ENCODE measurements at regions not wholly inside any gene's neighbourhood (a gene's known extent, or its start where the extent isn't known, plus 50 kb on each side); places are given as distances from the start of the nearest gene placed in this dataset.
A peak's percentile ranks its signal among the peaks of the same experiment; 100 is the strongest.

DNA sequence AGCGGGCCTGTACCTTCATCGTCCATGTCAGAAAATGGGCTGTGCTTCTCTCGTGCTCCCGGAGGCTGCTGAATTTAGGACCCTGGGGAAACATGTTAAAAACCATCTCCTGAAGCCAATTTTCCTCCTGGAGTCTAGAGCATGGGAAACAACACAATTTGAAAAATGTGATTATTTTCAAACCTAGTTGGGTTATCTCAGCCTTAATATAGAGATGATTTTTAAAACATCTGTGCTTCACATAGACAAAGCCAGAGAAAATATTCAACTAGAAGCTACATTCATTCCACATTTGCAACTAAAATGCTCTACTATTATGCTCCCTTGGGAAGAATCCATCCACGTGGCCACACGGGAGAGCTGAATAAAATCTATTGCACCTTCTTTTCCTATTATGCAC is 225.9 kb upstream of the TMEM72 start:
- DNase-seq, result no peak

DNA sequence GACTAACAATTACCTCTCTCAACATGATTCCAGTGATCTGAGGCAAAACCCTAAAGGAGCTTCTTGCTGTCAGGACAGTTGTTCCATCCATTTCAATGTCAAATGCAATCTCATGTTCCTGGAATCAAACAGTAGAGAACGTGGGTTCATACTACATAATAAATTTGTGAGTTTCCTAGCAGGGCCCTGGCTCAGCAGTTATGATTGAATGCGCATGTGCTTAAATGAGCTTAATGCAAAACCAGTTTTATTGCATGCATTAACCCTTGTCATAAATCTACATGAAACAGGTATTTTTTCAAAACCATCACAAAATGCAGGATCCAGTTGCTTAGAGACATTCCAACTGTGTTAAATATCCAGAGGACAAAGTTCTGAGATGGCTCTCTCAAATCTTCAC is 225.4 kb upstream of the TMEM72 start:
- no peak for DNase-seq

- DNase-seq, result no peak
Measured at GRCh38 chr10:44689368-44689767, 221.8 kb upstream of the TMEM72 start.

DNA sequence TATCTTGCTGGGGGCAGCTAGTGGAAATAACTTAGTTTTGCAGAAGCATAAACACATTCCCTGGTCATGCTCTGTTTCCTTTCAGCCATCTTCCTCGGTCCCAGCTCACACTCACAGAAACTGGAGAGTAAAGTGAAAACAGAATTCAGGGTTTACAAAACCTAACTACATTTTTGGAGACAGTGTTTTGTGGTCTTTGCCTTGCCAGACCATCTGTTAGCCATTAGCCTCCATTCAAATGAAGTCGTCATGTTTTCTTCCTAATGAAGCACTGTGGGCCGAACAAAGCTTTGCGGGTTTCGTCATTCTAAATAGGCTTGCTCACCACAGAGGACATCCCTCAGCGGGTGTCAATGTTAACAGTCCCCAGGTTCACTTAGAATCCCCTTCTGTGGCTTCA is 214.6 kb upstream of the TMEM72 start:
- peak; percentile 89 for DNase-seq

DNA sequence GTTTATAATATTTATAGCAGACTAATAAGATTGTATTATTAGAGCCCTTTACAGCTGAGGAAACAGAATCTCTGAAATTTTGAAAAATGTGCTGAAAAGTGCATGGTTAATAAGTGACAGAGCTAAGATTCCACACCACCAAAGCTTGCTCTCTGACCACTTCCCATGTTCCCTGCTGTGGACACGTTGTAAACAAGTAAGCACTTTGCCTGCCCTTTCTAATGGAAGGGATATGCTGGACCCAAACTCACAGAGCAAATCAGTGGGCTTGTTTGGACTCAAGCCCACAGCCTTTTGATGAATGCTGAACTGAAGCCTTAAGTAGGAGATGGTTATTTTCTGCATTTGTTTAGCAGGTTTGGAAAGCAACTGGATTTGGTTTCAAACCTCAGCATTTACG is 214.0 kb upstream of the TMEM72 start:
- no peak for DNase-seq

DNA sequence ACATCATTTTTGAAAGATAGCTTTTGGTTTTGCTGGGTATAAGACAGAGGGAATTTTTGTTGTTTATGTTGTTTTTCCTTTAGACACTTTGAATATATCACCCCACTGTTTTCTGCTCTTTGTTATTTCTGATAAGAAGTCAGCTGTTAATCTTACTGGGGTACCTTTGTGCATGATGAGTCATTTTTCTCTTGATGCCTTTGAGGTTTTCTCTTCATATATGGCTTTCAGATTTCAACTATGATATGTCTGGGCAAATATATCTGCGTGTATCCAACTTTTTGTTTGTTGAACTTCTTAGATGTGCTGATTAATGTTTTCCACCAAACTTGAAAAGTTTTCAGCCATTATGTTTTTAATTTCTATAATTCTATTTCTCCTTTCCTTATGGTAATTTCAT is 208.6 kb upstream of the TMEM72 start:
- no peak for DNase-seq

- no peak for DNase-seq
Measured at GRCh38 chr10:44703241-44704155, 207.6 kb upstream of the TMEM72 start.

GRCh38 chr10:44704616-44705015 is 206.5 kb upstream of the TMEM72 start:
- DNase-seq, result no peak

- DNase-seq, result no peak
Measured at GRCh38 chr10:44706745-44707144, 204.4 kb upstream of the TMEM72 start.

DNA sequence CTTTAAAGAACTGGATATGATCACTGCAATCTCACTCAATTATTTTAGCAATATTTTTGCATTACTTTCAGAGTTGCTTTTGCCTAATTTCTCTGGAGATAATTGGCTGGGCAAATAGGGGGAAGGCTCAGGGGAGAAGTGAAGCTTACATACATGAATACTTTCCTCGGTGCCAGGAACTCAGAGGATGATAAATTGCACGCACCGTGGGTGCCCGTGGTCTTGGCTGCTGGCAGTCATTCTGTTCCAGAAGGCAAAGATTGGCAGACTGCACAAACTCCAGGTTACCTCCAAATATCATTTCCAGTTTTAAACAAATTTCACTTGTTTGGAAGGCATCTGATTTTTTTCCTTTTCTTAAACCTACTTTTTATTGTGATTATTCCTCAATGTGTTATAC is 197.8 kb upstream of the TMEM72 start:
- no peak for DNase-seq

GRCh38 chr10:44714451-44714850 is 196.7 kb upstream of the TMEM72 start:
- no peak for DNase-seq

GRCh38 chr10:44715136-44715535 is 196.0 kb upstream of the TMEM72 start:
- no peak for DNase-seq

DNA sequence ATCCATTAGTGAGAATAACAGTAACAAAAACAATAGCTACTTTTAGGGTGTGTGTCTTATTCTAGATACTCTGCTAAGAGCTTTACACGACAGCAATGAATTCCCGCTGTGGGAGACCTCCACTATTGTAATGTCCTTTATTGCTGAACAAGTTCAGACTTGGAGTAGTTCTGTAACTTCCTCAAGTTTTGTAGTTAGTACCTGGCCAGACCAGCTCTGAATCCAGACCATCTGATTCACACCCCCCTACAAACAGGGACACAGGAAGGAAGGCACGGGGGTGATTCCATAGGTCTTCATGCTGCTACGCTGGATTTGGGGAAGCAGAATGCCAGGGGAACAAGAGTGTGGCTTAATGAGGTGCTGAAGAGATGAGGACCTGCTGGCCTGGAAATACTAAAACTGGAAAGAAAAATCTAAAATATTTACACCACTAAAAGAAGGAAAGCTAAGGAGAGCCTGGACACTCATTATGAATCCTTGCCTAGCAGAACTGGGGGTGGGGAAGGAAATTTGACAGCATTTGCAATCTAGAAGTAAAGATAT is 194.6 kb upstream of the TMEM72 start:
- no peak for DNase-seq

GRCh38 chr10:44723082-44723481 is 188.1 kb upstream of the TMEM72 start:
- no peak for DNase-seq

GRCh38 chr10:44723619-44724325 is 187.4 kb upstream of the TMEM72 start:
- DNase-seq, result peak; percentile 81

DNA sequence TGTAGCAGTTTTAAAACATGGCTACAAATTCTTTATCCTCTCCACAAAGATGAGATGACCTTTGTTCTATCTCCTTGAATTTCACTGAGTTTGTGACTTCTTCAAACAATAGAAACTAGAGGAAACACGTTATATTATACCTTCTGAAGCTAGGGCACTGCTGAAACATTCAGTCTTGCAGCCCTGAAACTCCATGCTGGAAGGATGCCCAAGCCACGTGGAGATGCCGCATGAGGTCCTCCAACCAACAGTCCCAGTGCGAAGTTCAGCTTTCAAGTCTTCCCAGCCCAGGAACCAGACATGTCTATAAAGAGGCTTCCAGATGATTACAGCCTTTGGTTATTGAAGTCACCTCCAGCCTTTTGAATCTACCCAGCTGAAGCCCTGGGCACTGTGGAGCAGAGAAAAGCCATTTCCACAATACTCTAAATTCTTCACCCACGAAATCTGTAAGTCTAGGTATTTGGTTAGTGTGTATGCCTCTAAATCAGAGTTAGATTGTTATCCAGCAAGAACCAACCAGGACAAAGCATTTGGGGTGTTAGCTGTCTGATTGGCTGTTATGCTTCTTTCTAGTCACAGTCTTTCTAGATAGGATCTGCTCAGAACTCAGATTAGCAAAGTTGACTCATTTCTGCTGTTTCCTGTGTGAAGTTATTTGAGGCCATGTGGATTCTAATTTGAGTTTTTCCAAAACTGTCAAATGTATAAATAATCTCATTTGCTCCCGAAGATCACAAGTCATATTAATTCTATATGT is 186.5 kb upstream of the TMEM72 start:
- no peak for DNase-seq

DNA sequence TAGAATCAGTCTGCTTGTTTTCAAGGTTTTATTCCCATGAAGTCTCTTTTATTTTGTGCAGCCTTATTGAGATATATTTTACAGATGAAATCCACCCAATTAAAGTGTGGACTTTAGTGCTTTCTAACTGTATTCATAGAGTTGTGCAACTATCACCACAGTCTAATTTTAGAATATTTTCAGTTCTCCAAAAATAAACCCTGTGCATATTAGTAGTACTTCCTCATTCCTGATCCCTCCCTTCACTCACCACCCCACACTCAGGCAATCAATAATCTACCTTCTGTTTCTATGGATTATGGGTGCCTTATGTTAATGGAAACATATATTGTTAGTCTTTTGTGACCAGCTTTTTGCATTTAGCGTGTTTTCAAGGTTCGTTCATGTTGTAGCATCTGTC is 185.7 kb upstream of the TMEM72 start:
- DNase-seq, result no peak

DNA sequence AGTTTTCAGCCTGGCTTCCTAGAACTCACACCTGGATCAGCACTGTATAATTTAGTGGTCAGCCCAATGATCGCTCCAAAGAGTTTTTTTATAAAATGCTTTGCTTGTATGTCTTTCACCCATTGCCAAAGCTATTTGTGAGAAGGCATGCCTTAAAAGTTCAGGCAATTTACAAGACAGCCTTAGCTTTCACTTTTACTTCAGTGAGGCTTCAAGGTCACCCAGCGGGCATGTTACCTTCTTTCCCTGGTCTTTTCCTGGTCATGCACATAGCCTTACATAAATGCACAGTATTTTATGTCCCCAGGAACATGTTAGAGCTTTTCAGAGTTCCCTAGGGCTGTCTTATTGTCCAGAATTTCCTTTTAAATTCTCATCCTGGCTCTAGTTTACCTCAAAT is 179.9 kb upstream of the TMEM72 start:
- no peak for DNase-seq

GRCh38 chr10:44733501-44734488 is 177.3 kb upstream of the TMEM72 start:
- no peak for DNase-seq

DNA sequence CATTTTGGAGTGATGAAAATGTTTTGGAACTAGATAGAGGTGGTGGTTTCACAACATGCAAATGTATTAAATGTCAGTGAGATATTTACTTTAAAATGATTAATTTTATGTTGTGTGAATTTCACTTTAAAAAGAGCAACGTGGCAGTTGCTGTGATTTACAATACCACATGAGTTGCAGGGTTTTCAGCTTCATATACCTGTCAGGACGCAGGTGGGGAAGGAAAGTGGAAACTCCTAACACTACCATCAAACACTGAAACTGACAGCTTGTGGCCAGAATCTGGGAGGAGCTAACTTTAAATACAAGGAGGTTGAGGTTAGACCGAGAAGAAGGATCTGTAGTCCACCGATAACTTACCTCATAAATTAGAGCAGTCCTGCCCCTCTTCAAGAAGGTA is 168.9 kb upstream of the TMEM72 start:
- DNase-seq, result no peak

- no peak for DNase-seq
Measured at GRCh38 chr10:44743535-44743934, 167.6 kb upstream of the TMEM72 start.
